Osteocyte (in vitro differentiated cells): ENCODE measurements at regions not wholly inside any gene's neighbourhood (a gene's known extent, or its start where the extent isn't known, plus 50 kb on each side); places are given as distances from the start of the nearest gene placed in this dataset.
A peak's percentile ranks its signal among the peaks of the same experiment; 100 is the strongest.

ENCODE experiments used
- DNase-seq: peaks from one replicate; pipeline ENCODE4 v3.0.0; 2021; ENCODE audit warnings: mixed read lengths; ENCODE audit not compliant: unreplicated experiment; ENCODE audit errors: extremely low spot score
- H3K27ac Mint-ChIP-seq: one replicate; pipeline ENCODE4 v1.8.0; 2021; ENCODE audit warnings: mild to moderate bottlenecking, mixed read lengths; ENCODE audit not compliant: unreplicated experiment
- H3K27me3 Mint-ChIP-seq: one replicate; pipeline ENCODE4 v1.8.0; 2021; ENCODE audit warnings: mixed read lengths; ENCODE audit not compliant: unreplicated experiment
- H3K36me3 Mint-ChIP-seq: one replicate; pipeline ENCODE4 v1.8.0; 2021; ENCODE audit warnings: mixed read lengths; ENCODE audit not compliant: unreplicated experiment
- H3K4me1 Mint-ChIP-seq: one replicate; pipeline ENCODE4 v1.8.0; 2021; ENCODE audit warnings: mixed read lengths; ENCODE audit not compliant: unreplicated experiment
- H3K4me3 Mint-ChIP-seq: one replicate; pipeline ENCODE4 v1.8.0; 2021; ENCODE audit warnings: mild to moderate bottlenecking, moderate library complexity, mixed read lengths; ENCODE audit not compliant: unreplicated experiment
- H3K9me3 Mint-ChIP-seq: one replicate; pipeline ENCODE4 v1.8.0; 2021; ENCODE audit warnings: mixed read lengths; ENCODE audit not compliant: unreplicated experiment
- TF ChIP-seq, protein P1 (sequence below): fragments of 200-600 bp; sonication (generic); IDR thresholded peaks from 2 replicates; pipeline ENCODE4 v1.5.0; 2021; ENCODE audit warnings: antibody characterized with exemption, mild to moderate bottlenecking, moderate library complexity

DNA sequence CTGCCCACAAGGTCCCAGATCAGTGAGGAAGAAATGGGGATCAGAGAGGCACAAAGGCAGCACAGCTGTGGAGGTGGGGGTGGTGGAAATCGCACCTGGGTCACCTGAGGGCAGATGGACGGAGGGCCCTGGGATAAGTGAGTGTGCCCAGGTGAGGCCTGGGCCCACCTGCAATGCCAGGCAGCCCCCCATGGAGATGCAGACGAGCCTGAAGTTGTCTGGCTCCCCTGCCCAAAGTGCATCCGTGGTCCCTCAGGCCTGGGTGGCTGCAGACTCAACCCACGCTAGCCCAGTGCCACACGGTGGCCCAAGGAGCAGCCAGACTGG, 84.9 kb downstream of the NCOR2 start:
- no peaks in the 10 kb centered on the region for H3K27me3 Mint-ChIP-seq
- H3K9me3 Mint-ChIP-seq: no peaks in the 10 kb centered on the region
- peaks cover 12% of the 10 kb centered on the region for H3K36me3 Mint-ChIP-seq
- TF ChIP-seq, protein P1, sequence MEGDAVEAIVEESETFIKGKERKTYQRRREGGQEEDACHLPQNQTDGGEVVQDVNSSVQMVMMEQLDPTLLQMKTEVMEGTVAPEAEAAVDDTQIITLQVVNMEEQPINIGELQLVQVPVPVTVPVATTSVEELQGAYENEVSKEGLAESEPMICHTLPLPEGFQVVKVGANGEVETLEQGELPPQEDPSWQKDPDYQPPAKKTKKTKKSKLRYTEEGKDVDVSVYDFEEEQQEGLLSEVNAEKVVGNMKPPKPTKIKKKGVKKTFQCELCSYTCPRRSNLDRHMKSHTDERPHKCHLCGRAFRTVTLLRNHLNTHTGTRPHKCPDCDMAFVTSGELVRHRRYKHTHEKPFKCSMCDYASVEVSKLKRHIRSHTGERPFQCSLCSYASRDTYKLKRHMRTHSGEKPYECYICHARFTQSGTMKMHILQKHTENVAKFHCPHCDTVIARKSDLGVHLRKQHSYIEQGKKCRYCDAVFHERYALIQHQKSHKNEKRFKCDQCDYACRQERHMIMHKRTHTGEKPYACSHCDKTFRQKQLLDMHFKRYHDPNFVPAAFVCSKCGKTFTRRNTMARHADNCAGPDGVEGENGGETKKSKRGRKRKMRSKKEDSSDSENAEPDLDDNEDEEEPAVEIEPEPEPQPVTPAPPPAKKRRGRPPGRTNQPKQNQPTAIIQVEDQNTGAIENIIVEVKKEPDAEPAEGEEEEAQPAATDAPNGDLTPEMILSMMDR: no peak
- H3K4me1 Mint-ChIP-seq: peaks cover 47% of the 10 kb centered on the region
- H3K4me3 Mint-ChIP-seq: no peak overlapping the region
- DNase-seq: no peak
- H3K27ac Mint-ChIP-seq: no peak overlapping the region

DNA sequence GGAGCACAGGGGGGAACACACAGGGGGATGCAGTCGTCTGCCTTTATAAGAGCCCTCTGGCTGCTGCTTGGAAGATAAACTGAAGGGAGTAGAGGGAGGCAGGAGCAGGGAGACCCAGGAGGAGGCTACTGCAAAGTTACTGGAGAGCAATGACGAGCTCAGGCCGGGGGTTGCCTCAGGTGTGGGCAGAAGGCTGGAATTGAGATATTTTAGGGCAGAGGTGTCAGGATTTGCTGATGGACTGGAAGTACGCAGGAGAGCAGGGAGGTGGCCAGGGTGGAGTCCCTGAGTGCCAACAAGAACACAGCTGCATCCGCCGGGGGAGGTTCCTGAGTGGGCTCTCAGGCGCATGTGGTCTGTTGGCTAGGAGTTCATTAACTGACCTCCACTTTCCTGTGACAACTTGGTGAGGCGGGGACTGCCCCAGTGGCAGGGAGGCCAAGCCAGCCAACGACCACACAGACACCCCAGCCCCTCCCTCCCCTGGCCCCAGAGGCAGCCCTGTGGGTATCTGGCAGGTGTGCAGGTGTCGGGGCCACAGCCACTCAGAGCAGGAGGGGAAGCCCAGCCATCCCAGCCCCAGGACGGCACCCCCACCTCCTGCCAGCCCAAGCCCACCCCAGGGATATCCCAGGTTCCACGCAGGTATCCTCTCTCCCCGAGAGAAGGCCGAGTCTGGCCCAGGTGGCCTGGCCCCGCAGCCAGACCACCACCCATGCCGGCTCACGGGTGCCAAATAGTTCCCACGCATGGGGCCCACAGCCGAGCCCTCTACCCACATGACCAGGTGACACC, 85.4 kb downstream of the NCOR2 start:
- H3K27ac Mint-ChIP-seq: no peak overlapping the region
- no peaks in the 10 kb centered on the region for H3K9me3 Mint-ChIP-seq
- no peak overlapping the region for H3K4me3 Mint-ChIP-seq

DNA sequence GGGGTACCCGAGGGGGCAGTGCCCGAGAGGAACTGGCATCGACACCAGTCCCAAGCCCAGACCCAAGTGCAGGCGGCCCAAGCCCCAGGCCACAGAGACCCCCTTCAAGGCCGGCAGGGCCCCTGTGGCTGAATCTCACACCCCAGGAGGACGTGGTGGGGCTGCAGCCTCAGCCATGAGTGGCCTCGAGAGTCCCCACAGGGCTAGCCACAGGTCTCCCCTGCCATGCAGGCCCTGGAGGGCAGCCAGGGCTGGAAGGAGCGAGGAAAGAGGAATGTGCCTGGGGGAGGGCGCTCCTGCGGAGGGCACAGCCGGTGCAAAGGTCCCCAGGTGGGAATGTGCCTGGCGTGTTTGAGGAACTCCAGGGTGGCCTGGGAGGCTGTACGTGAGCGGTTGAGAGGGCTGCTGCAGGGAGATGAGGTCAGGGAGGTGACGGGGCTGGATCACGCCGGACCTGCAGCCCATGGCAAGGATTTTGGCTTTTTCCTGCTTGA, 86.1 kb downstream of the NCOR2 start:
- TF ChIP-seq, protein P1: no peak
- Mint-ChIP-seq H3K27ac (peak overlapping the region; percentile 41), H3K4me1 (peaks cover 47% of the 10 kb centered on the region), H3K9me3 (no peaks in the 10 kb centered on the region), H3K27me3 (no peaks in the 10 kb centered on the region), H3K4me3 (no peak overlapping the region), H3K36me3 (peaks cover 20% of the 10 kb centered on the region)
- no peak for DNase-seq

More for the DNA sequence above, 85.4 kb downstream of the NCOR2 start:
- H3K27me3 Mint-ChIP-seq: no peaks in the 10 kb centered on the region
- H3K36me3 Mint-ChIP-seq: peaks cover 14% of the 10 kb centered on the region
- TF ChIP-seq, protein P1: no peak
- no peak for DNase-seq
- peaks cover 45% of the 10 kb centered on the region for H3K4me1 Mint-ChIP-seq

- peak overlapping the region; percentile 74 for H3K27ac Mint-ChIP-seq
- peak; percentile 93 for DNase-seq
- TF ChIP-seq, protein P1: no peak
Observed at GRCh38 chr12:124480469-124481256, 86.7 kb downstream of the NCOR2 start.

More at GRCh38 chr12:124480469-124481256, 86.7 kb downstream of the NCOR2 start:
- Mint-ChIP-seq H3K27me3 (no peaks in the 10 kb centered on the region), H3K9me3 (no peaks in the 10 kb centered on the region), H3K4me3 (peak overlapping the region; percentile 14), H3K36me3 (peaks cover 22% of the 10 kb centered on the region), H3K4me1 (peaks cover 47% of the 10 kb centered on the region)
